Ecto neural progenitor cell (in vitro differentiated cells): ENCODE measurements at regions not wholly inside any gene's neighbourhood (a gene's known extent, or its start where the extent isn't known, plus 50 kb on each side); places are given as distances from the start of the nearest gene placed in this dataset.

Experiments
- DNase-seq: peaks from one replicate; pipeline ENCODE4 v3.0.0-alpha.2; 2018; ENCODE audit warnings: low spot score

DNA sequence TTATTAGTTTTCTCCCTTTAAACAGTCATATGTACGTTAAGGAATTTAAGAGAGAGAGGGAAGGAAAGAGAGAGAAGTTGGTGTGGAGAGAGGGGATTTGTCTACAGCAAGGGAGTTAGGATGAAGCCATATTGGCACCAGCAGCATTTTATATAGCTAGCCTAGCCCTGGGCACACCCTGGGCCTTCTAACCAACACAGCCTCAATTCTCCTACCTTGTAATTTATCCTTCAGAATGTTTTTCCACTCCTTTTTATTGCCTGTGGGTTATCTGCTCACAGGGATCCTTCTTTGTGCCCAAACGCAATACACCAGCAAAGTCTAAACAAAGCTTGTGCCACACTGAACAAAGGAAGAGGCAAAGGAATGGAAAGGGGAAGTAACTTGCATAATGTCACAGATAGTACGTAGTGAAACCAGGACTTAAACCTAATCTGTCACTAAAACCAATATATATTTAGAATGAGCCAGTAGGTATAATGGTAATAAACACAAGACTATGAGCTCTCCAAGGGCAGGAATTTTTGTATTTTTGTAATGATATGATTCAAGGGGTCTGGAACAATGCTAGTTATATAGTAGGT, 613.8 kb upstream of the TENM4 start:
- no peak for DNase-seq

DNA sequence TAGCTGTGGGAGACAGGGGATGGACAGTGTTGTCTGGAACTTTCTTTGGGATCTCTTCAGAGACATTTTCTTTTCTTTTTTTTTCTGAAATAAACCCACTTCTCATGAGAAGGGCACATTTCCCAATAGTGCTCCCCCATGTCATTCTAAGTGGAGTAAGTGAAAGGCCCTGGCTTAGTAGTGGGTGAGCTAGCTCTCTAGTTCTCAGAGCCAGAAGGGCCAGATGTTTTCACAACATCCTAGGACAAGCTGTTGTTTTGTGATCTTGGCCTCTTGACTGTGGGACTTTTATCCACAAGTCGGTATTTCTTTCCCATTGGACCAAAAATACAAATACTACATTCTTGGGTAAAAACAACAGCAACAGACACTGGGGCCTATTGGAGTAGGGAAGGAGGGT, 607.7 kb upstream of the TENM4 start:
- no peak for DNase-seq

DNA sequence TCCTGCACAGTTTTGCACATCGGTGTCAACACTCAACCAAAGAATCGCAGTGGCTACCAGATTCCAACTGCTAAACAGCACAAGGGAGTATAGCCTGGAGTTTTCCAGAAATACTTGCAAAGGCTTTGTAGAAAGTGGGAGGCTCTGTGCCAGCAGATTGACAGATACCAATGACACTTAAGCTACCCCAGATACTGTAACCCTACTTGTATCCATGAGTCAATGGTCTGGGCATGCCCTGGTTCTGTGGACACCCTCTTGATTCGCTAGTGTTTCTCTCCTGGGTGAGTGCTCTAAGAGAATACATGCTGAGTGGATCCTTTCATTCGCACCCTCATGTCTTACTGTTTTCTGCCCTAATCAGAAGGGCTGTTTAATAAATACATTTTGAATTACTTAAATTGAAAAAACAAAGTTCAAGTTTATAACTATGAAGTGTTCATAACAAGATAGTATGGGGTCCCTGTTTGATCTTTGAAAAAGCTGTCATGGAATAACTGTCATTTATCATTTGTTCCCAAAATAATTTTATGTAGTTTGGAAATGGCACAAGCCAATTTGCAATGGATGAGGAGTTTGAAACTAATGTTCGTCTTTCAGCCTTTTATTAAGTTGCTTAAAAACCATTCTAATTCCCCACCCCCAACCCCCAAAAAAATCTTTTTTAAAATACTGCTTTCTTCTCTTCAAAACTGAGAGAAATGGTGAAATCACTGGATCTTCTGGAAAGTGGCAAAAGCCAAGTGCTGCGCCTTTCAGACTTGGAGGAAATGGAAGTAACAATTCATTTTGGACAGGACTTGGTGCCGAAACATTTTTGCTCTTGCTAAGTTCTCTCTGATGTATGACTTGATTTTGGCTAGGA, 600.5 kb upstream of the TENM4 start:
- no peak for DNase-seq

DNA sequence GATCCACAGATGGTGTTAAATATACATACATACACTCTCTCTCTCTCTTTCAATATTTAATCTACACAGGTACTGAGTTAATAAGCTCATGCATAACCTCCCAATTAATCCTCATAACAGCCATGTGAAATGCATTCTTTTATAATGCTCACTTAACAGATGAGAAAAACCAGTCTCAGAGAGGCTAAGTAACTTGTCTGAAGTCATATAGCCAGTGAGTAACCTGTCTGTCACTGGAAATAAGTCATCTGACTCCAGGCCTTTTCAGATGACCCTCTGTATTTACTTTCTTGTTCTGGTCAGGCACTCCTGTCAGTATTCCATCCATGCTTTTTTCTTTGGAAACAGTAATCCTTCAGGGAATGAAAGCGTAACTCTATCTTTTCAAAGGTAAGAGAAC, 594.0 kb upstream of the TENM4 start:
- no peak for DNase-seq

DNA sequence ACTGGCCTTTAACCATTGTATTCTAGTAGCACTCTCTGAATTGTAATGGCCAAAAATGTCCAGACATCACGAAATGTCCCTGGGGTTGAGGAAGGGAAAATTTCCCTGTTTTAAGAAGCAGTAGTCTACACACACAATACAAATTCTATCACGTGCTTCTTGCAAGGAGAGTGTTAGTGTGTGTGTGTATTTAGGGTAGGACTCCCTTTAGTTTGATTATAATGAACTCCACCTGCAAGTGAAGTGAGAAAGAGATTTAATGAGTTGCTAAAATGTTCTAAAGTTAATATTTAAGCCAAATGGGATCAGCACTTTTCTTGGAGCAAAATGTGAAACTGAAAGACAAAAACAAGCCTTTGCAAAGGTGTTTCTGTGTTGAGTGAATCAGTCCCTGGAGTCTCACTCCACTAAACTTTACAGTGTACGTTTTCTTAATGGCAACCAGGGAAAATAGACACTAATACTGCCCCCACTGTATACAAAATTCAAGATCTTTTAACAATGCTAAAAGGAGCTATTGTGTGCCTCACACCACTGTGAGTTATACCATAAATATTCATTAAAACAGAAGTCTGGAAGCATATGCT, 590.3 kb upstream of the TENM4 start:
- DNase-seq = no peak

DNA sequence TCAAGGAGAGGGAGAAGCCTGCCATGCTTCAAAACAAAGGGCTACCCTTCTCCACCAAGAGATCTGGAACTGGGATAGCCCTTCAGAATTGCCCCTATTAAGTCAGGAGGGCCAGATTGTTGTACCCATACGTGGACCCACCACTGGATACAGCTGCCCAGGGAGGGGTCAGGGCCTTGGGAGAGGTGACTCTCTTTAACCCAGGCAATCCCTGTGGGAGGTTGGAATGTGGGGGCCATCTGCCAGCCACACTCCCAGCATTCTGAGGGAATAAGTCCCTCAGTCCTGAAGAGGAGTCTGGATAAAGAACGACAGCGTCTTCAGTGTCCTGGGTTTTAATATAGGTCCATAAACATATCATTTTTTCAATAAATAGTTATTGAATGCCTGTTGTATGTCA, 588.2 kb upstream of the TENM4 start:
- no peak for DNase-seq

DNA sequence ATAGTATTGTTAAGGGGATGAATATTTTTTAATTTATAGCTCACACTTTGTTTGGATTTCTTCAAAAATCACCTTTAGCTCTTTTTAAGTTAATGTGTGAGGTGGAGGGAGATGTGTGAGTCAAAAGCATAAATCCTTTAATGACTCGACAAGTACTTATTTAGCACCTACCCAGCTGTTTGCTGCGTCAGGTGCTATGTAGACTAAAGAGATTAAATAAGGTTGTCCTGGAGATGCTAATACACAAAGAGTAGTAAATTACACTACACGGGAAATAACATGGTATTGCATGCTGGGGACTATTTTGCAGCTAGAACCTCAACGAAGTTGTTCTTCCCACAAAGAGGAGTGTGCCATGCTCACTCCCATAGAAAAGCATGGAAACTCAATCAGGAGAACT, 583.3 kb upstream of the TENM4 start:
- no peak for DNase-seq

DNA sequence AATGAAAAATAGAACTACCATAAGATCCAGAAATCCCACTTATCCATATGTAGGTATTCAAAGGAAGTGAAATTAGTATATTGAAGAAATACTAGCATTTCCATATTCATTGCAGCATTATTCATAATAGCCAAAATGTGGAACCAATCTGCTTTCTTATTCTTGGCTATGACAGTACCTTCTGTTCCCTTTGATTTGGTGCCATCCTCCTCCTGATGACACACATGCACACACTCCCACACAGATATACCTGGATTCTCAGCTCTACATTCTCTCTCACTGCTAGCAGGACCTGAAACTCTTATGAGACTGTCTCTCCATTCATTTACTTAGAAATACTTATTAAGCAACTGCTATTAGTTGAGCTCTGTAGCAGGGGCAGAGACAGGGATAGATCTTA, 582.6 kb upstream of the TENM4 start:
- no peak for DNase-seq

DNA sequence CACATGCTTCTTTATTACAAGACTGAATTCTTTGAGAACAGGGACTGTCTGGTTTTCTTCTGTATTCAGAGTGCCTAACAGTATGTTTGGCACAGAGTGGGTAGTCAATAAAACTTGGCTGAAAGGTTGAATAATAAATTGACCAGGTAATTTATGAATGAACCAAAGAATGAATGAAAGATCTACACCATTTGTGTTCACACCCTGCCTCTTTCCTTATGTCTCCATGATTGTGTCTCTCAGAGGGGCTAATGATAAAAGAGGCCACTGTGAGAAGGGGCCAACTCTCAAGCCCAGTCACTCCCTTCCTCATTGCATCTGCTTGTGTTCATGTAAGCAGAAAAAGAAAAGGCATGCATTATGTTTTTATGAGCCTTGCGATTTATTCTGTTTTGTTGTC, 569.7 kb upstream of the TENM4 start:
- no peak for DNase-seq

DNA sequence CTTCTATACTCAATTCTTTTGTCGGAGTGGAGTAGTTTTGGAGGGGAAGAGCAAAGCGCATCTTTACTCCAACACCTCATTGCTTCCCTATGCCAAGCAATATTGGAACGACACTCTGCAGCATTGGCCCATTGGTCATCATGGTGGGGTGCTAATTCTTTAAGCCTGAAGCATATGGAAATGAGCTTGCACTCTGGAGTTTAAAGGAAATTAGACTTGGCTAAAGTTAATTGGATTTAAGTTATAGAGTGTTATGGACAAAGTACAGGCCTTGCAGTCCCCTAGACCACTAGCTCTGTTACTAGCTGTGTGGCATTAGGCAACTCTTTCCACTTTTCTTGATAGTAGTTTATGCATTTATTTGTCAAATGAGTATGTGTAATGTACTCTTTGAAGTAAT, 568.3 kb upstream of the TENM4 start:
- DNase-seq = no peak

DNA sequence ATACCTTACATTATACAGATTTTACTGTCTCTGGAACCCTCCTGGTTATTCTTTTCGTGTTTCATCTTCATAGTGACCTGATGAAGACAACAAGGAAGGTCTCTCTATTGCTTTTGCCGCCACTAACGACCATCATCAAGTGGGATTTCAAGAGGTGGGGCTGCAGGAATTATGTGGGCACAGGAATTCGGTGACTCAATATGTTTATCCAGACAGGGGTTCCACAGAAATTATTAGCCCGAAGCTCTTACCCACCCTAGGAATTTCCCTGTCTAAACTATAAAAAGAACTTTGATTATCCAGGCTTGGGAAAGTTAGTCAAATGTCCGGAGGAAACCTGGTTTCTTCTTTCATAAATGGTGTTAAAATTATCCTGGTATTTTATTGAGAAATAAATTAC, 566.8 kb upstream of the TENM4 start:
- DNase-seq = no peak

DNA sequence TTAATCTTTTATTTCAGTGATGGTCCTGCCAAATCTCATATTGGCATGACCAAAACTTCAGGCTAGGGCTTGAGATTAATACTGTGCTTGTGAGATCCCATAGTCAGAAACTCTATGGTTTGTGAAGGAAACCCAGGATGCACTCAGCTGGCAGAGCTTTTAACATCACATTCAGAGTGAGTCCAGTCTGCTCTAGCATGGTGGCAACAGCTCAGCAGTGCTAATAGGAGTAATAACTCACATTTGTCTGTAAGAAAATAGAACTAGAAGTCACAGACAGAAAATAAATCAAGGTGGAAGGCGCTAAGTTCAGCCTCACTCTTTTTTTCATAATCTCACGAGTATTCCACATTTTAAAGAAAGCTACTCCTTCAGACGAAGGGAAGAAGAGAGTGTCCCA, 549.3 kb upstream of the TENM4 start:
- DNase-seq = no peak

DNA sequence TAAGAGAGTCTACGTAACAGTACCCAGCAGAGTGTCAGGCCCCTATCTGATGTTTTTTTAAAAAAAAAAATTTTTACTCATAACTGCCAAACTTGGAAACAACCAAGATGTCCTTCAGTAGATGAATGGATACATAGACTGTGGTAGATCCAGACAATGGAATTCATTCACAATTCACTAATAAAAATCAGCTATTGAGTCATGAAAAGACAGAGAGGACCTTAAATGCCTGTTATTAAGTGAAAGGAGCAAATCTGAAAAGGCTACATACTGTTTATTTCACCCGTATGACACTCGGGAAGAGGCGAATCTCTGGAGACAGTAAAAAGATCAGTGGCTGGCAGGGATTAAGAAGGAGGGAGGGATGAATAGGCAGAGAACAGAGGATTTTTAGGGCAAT, 541.4 kb upstream of the TENM4 start:
- DNase-seq = no peak

DNA sequence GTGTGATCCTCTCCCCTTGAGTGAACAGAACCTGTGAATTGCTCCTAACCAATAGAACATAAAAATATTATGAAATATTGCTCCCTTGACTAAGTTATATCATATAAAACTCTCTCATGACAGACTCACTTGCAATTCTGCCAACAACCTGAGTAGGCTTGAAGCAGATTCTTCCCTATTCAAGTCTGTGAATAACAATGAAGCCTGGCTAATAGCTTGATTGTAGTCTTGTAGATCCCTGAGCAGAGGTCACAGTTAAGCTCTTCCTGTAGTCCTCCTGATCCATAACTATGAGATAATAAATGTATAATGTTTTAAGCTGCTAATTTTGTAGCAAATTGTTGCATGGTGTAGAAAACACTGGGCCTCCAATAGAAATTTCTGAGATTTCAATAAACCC, 540.1 kb upstream of the TENM4 start:
- DNase-seq = no peak

DNA sequence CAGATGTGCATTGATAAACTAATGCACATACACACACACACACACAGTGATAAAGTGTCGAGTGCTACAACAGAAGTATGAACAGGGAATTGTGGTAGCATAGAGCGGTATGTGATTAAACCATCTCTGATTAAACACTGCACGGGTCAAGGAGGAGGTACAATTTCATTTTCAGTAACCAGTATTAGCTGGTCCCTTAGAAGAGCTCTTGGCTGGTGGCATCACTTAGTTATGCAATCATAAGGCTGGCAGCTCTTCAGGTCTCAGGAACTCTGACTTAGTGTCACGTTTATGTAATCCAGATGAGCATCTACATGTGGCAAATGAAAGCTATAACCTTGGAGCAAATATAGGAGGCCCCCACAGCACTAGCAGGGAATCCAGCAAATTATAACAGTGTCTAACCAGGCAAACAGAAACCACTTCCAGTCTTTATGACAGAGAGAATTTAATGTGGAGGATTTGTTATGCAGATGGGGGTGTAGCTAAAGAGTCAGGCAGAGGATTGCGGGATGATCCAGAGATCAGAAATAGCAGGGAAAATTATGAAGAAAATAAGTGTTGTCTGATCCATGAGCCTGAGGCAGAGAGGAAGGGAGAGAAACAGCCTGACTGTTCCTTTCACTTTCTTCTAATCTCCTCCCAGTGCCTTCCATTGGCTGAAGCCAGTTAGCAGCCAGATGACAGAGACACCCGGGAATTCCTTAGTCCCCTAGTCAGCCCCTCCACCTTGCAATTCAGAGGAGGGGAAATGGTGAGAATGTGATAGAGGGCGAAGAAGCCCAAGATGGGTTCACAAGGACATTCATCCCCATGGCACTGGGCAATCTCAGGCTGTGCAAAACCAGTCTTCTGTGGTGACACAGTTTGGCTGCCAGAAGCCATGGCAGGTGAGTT, 533.1 kb upstream of the TENM4 start:
- peak; percentile 46 for DNase-seq

DNA sequence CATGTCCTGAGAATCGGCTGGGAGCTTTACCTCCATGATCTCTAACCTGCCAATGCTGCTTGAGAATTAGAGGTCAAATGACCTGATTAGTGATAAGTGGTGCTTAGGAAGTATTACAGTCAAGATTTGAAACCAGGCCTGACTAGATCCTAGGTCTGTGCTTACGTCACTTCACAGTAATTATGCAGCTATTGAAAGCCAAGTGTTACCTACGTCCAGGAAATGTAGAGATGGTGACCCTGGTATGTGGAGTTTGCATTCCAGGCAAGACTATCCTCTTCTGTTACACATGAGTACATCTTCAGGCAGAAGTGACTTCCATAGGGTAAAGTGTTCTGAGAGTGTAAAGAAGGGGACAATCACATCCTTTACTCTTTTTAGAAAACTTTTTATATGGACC, 530.4 kb upstream of the TENM4 start:
- no peak for DNase-seq

DNA sequence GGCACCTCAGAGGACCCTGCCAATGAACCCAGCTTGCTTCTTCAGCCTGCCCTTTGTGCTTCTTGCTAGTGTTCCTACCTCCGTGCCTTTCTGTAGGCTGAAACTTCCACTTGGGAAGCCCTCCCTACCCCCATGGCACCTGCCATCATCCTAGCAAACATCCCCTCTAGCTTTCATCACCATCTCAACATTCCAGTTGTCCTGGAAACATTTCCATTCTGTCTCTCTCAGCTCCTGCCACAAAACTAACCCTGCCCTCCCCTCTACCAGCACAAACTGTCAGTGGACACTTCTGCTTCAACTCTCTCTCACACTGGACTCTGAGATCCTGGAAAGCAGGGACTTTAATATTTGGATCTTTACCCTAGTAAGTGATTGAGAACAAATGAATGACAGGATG, 525.8 kb upstream of the TENM4 start:
- DNase-seq = no peak

DNA sequence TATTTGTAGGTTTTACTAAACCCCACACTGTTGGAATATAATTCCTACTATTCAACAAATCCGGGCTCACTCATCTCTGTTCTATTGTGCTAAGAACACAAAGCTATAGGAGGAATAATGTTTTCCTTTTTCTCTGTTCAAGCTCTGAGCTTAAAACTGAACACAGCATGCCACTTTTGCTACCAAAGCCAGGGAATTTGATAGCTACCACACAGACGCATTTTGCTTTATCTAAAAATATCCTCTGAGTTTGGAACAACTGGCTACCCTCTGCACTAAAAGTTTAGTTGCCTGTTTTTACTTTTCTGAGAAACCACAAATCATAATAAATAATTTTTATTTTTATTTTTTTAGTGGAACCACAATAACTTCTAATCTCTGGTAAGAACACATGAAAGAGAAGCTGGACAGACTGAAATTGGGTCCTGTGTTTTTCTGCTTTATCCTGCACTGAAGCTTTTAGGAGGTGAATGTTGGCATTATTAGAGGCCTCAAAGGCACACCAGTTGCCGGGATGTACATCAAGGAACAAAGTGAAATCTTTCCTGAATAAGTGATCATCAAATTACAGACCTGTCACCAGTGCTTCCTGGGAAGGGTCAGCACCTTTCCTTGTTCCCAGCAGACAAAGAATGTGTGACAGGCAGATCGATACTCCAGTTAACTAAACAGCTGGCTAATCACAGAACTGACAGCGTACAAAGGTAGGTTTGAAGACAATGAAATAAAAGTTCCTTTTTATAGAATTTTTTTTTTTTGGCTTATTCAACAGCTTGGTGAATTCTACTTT, 523.2 kb upstream of the TENM4 start:
- DNase-seq = no peak

DNA sequence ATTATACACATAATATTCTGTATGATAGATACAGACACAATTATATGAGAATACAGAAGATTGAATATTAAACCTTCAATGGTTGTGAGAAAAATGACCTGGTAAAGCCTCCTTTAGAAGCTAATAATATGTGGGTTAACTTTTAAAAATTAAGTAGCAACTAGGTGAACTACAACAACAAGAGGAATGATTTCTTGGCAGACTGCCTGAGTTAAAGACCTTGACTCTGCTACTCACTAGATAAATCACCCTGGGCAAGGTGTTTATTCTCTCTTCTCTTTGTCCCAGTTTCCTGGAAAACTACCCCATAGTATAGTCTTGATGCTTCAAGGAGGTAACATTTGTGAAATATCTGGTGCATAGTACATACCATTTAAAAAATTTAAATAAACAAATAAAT, 519.6 kb upstream of the TENM4 start:
- no peak for DNase-seq

DNA sequence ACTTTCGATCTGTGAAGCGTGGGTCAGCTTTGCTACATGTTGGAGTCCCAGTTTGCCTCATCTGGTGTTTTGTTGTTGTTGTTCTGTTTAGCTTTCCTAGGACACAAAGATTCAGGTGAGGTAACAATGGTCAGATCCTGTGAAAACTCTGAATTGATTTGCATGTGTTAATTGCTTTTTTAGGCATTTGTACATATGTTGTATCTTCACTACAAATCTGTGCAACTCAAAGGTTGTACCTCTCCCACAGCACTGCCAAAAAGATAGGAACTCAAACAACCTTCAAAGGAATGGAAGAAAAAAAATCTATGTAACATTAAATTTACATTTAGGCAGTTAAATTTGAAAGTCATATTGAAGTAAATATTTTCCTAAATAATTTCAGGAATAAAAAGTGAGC, 518.5 kb upstream of the TENM4 start:
- DNase-seq = no peak

DNA sequence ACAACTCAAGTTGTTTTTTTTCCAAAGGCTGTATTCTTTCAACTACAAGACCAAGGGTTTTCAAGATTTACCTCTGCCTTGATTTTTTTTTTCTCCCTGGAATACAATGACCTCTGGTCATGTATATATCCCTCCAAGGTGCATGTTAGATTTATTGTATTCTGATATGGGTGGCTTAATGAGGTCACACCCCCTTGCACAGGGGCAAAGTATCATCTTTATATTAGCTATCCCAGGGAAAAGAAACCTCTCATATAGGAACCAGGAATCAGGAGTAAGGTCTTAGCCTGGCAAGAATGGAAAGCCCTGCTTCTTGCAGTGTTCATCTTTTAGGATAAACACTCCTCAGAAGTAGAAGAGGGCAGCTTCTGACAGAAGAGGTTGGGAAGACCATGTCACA, 516.9 kb upstream of the TENM4 start:
- DNase-seq = no peak

DNA sequence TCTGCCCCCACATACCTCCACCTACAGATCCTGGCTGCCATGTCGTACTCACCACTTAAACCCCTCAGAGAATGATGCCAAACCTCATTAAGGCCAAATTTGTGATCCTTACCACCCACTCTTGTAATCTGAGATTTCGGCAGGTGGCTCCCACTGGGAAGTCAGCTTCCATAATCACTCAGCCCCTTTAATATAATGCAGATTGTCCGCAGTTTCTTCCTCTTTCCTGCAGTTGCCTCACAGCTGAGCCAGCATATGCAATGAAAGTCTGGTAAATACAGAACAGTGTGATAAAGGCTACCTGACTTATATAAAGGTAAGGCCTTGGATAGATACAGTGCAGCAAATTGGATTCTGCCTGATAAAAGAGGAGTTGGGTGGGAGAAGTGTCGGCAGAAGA, 515.2 kb upstream of the TENM4 start:
- DNase-seq = no peak
